NCI-H345 (cell line): ENCODE measurements at regions not wholly inside any gene's neighbourhood (a gene's known extent, or its start where the extent isn't known, plus 50 kb on each side); places are given as distances from the start of the nearest gene placed in this dataset.

Experiments
- DNase-seq: peaks from one replicate; lab custom pipeline; 2025; lab: John Stamatoyannopoulos, UW

GRCh38 chr3:64844558-64844957 is 156.8 kb upstream of the ADAMTS9 start:
- DNase-seq, result no peak

- DNase-seq, result no peak
These were observed 150.4 kb upstream of the ADAMTS9 start for GRCh38 chr3:64837986-64838735.

- DNase-seq, result no peak
These were observed 149.4 kb upstream of the ADAMTS9 start for GRCh38 chr3:64837126-64837738.

GRCh38 chr3:64836097-64836496 is 148.3 kb upstream of the ADAMTS9 start:
- no peak for DNase-seq

GRCh38 chr3:64832098-64832497 is 144.3 kb upstream of the ADAMTS9 start:
- no peak for DNase-seq

GRCh38 chr3:64830681-64831080 is 142.9 kb upstream of the ADAMTS9 start:
- DNase-seq, result no peak

GRCh38 chr3:64829331-64829730 is 141.5 kb upstream of the ADAMTS9 start:
- DNase-seq, result no peak

- DNase-seq, result no peak
These were observed 140.5 kb upstream of the ADAMTS9 start for GRCh38 chr3:64828276-64828675.

- DNase-seq, result no peak
These were observed 139.6 kb upstream of the ADAMTS9 start for GRCh38 chr3:64827431-64827830.

- DNase-seq, result no peak
These were observed 139.2 kb upstream of the ADAMTS9 start for GRCh38 chr3:64827019-64827418.

- DNase-seq, result peak; percentile 10
These were observed 137.8 kb upstream of the ADAMTS9 start for GRCh38 chr3:64825404-64826120.

- DNase-seq, result no peak
These were observed 136.7 kb upstream of the ADAMTS9 start for GRCh38 chr3:64824394-64824909.

- DNase-seq, result no peak
These were observed 130.4 kb upstream of the ADAMTS9 start for GRCh38 chr3:64818196-64818595.

GRCh38 chr3:64816355-64816754 is 128.6 kb upstream of the ADAMTS9 start:
- DNase-seq, result no peak

- DNase-seq, result no peak
These were observed 128.0 kb upstream of the ADAMTS9 start for GRCh38 chr3:64815789-64816188.

GRCh38 chr3:64815195-64815631 is 127.4 kb upstream of the ADAMTS9 start:
- DNase-seq, result no peak

GRCh38 chr3:64814351-64814750 is 126.6 kb upstream of the ADAMTS9 start:
- no peak for DNase-seq

GRCh38 chr3:64813326-64813725 is 125.5 kb upstream of the ADAMTS9 start:
- DNase-seq, result peak; percentile 62

GRCh38 chr3:64809086-64809485 is 121.3 kb upstream of the ADAMTS9 start:
- DNase-seq, result no peak

GRCh38 chr3:64808061-64808460 is 120.3 kb upstream of the ADAMTS9 start:
- DNase-seq, result no peak

- DNase-seq, result no peak
These were observed 119.1 kb upstream of the ADAMTS9 start for GRCh38 chr3:64806668-64807605.

GRCh38 chr3:64805978-64806377 is 118.2 kb upstream of the ADAMTS9 start:
- DNase-seq, result no peak
